Activated naive CD8-positive, alpha-beta T cell treated with anti-CD3 and anti-CD28 coated beads, Interleukin-2, amount 10 ng/mL, durations not matched to agents 7 days and 5 days (primary cell): ENCODE measurements at regions not wholly inside any gene's neighbourhood (a gene's known extent, or its start where the extent isn't known, plus 50 kb on each side); places are given as distances from the start of the nearest gene placed in this dataset.
"Not testable (repeated sequence)": the region's sequence is repeated elsewhere in the genome, so short reads cannot be mapped to it uniquely, and the experiment has no call there.

Experiments
- ATAC-seq: fragments of 150-1000 bp; cut with Tn5 transposase; one replicate; pipeline ENCODE4 v1.10.0; 2021; ENCODE audit warnings: low read depth, moderate library complexity
- POLR2A ChIA-PET: fragments of 350-600 bp; sonication (Branson Sonifier 250); formaldehyde crosslinking; loops from one replicate; lab custom pipeline; 2021; ENCODE audit warnings: antibody characterized with exemption; lab: Charles Lee
- DNase-seq: peaks from one replicate; pipeline ENCODE4 v3.0.0; 2021
- H3K27ac Mint-ChIP-seq: one replicate; pipeline ENCODE4 v1.8.0; 2022; ENCODE audit warnings: mild to moderate bottlenecking, mixed read lengths
- H3K27me3 Mint-ChIP-seq: one replicate; pipeline ENCODE4 v1.8.0; 2022; ENCODE audit warnings: mild to moderate bottlenecking, moderate library complexity, mixed read lengths
- H3K36me3 Mint-ChIP-seq: one replicate; pipeline ENCODE4 v1.8.0; 2021; ENCODE audit warnings: mild to moderate bottlenecking, mixed read lengths
- H3K4me1 Mint-ChIP-seq: one replicate; pipeline ENCODE4 v1.8.0; 2021; ENCODE audit warnings: mixed read lengths
- H3K4me3 Mint-ChIP-seq: one replicate; pipeline ENCODE4 v1.8.0; 2022; ENCODE audit warnings: mild to moderate bottlenecking, moderate library complexity, mixed read lengths
- H3K9me3 Mint-ChIP-seq: one replicate; pipeline ENCODE4 v1.8.0; 2021; ENCODE audit warnings: mixed read lengths

GRCh38 chr21:15199414-15200383, 134.9 kb upstream of the NRIP1 start:
- Mint-ChIP-seq H3K4me3 (no peak overlapping the region), H3K36me3 (no peaks in the 10 kb centered on the region), H3K27me3 (peaks cover 2% of the 10 kb centered on the region), H3K27ac (no peak overlapping the region), H3K9me3 (no peaks in the 10 kb centered on the region), H3K4me1 (no peaks in the 10 kb centered on the region)
- POLR2A ChIA-PET: no interaction called here
- ATAC-seq (no peak), DNase-seq (no peak)

- POLR2A ChIA-PET: no interaction called here
- H3K9me3 Mint-ChIP-seq: no peaks in the 10 kb centered on the region
- no peak overlapping the region for H3K27ac Mint-ChIP-seq
- H3K36me3 Mint-ChIP-seq: no peaks in the 10 kb centered on the region
- H3K4me3 Mint-ChIP-seq: no peak overlapping the region
- peaks cover 5% of the 10 kb centered on the region for H3K27me3 Mint-ChIP-seq
- H3K4me1 Mint-ChIP-seq: no peaks in the 10 kb centered on the region
- ATAC-seq (no peak), DNase-seq (no peak)
Measured at GRCh38 chr21:15203740-15204139, 138.9 kb upstream of the NRIP1 start.

- H3K27ac Mint-ChIP-seq: no peak overlapping the region
- H3K4me3 Mint-ChIP-seq: no peak overlapping the region
- peaks cover 5% of the 10 kb centered on the region for H3K27me3 Mint-ChIP-seq
- DNase-seq: no peak
- no peaks in the 10 kb centered on the region for H3K9me3 Mint-ChIP-seq
- no peaks in the 10 kb centered on the region for H3K4me1 Mint-ChIP-seq
- POLR2A ChIA-PET: no interaction called here
- ATAC-seq: no peak
- H3K36me3 Mint-ChIP-seq: no peaks in the 10 kb centered on the region
Measured at GRCh38 chr21:15204140-15204969, 139.6 kb upstream of the NRIP1 start.

- ATAC-seq (no peak), DNase-seq (no peak)
- no peaks in the 10 kb centered on the region for H3K9me3 Mint-ChIP-seq
- peaks cover 5% of the 10 kb centered on the region for H3K27me3 Mint-ChIP-seq
- H3K36me3 Mint-ChIP-seq: no peaks in the 10 kb centered on the region
- POLR2A ChIA-PET: no interaction called here
- no peaks in the 10 kb centered on the region for H3K4me1 Mint-ChIP-seq
- H3K27ac Mint-ChIP-seq: no peak overlapping the region
- no peak overlapping the region for H3K4me3 Mint-ChIP-seq
Measured at GRCh38 chr21:15204970-15205286, 140.1 kb upstream of the NRIP1 start.

GRCh38 chr21:15206514-15206913, 141.7 kb upstream of the NRIP1 start:
- ATAC-seq (no peak), DNase-seq (no peak)
- Mint-ChIP-seq H3K4me1 (no peaks in the 10 kb centered on the region), H3K4me3 (no peak overlapping the region), H3K9me3 (no peaks in the 10 kb centered on the region), H3K27ac (no peak overlapping the region), H3K36me3 (no peaks in the 10 kb centered on the region), H3K27me3 (peaks cover 5% of the 10 kb centered on the region)
- POLR2A ChIA-PET: no interaction called here

GRCh38 chr21:15207231-15207630, 142.4 kb upstream of the NRIP1 start:
- ATAC-seq: no peak
- Mint-ChIP-seq H3K27me3 (peaks cover 5% of the 10 kb centered on the region), H3K27ac (no peak overlapping the region), H3K4me1 (no peaks in the 10 kb centered on the region), H3K9me3 (no peaks in the 10 kb centered on the region), H3K36me3 (no peaks in the 10 kb centered on the region), H3K4me3 (no peak overlapping the region)
- DNase-seq: no peak
- POLR2A ChIA-PET: no interaction called here

GRCh38 chr21:15207635-15208370, 143.0 kb upstream of the NRIP1 start:
- POLR2A ChIA-PET: no interaction called here
- Mint-ChIP-seq H3K9me3 (no peaks in the 10 kb centered on the region), H3K4me1 (no peaks in the 10 kb centered on the region), H3K27me3 (peaks cover 5% of the 10 kb centered on the region), H3K36me3 (no peaks in the 10 kb centered on the region), H3K4me3 (no peak overlapping the region), H3K27ac (no peak overlapping the region)
- ATAC-seq: no peak
- no peak for DNase-seq

- ATAC-seq: no peak
Measured at GRCh38 chr21:15208786-15209185, 144.0 kb upstream of the NRIP1 start.

GRCh38 chr21:15209224-15209623, 144.4 kb upstream of the NRIP1 start:
- no peak for DNase-seq
- Mint-ChIP-seq H3K4me1 (no peaks in the 10 kb centered on the region), H3K27ac (no peak overlapping the region), H3K36me3 (no peaks in the 10 kb centered on the region), H3K4me3 (no peak overlapping the region), H3K27me3 (peaks cover 5% of the 10 kb centered on the region), H3K9me3 (no peaks in the 10 kb centered on the region)
- no peak for ATAC-seq
- POLR2A ChIA-PET: no interaction called here

More at GRCh38 chr21:15208786-15209185, 144.0 kb upstream of the NRIP1 start:
- POLR2A ChIA-PET: no interaction called here
- no peak overlapping the region for H3K27ac Mint-ChIP-seq
- H3K4me3 Mint-ChIP-seq: no peak overlapping the region
- H3K4me1 Mint-ChIP-seq: no peaks in the 10 kb centered on the region
- H3K27me3 Mint-ChIP-seq: peaks cover 5% of the 10 kb centered on the region
- H3K9me3 Mint-ChIP-seq: no peaks in the 10 kb centered on the region
- DNase-seq: no peak
- H3K36me3 Mint-ChIP-seq: no peaks in the 10 kb centered on the region

- POLR2A ChIA-PET: no interaction called here
- Mint-ChIP-seq H3K27me3 (peaks cover 2% of the 10 kb centered on the region), H3K4me3 (no peak overlapping the region), H3K9me3 (no peaks in the 10 kb centered on the region), H3K36me3 (no peaks in the 10 kb centered on the region), H3K4me1 (no peaks in the 10 kb centered on the region), H3K27ac (no peak overlapping the region)
- no peak for ATAC-seq
- DNase-seq: no peak
Measured at GRCh38 chr21:15210235-15210678, 145.5 kb upstream of the NRIP1 start.

- no peaks in the 10 kb centered on the region for H3K27me3 Mint-ChIP-seq
- ATAC-seq (no peak), DNase-seq (no peak)
- no peak overlapping the region for H3K4me3 Mint-ChIP-seq
- POLR2A ChIA-PET: no interaction called here
- H3K9me3 Mint-ChIP-seq: no peaks in the 10 kb centered on the region
- no peak overlapping the region for H3K27ac Mint-ChIP-seq
- H3K36me3 Mint-ChIP-seq: no peaks in the 10 kb centered on the region
- no peaks in the 10 kb centered on the region for H3K4me1 Mint-ChIP-seq
Measured at GRCh38 chr21:15211491-15212133, 146.8 kb upstream of the NRIP1 start.

- DNase-seq (no peak), ATAC-seq (no peak)
- no peaks in the 10 kb centered on the region for H3K9me3 Mint-ChIP-seq
- no peaks in the 10 kb centered on the region for H3K27me3 Mint-ChIP-seq
- H3K36me3 Mint-ChIP-seq: no peaks in the 10 kb centered on the region
- H3K4me3 Mint-ChIP-seq: no peak overlapping the region
- no peak overlapping the region for H3K27ac Mint-ChIP-seq
- POLR2A ChIA-PET: no interaction called here
- H3K4me1 Mint-ChIP-seq: no peaks in the 10 kb centered on the region
Measured at GRCh38 chr21:15212206-15212605, 147.4 kb upstream of the NRIP1 start.

GRCh38 chr21:15218476-15218875, 153.7 kb upstream of the NRIP1 start:
- H3K27me3 Mint-ChIP-seq, H3K27ac Mint-ChIP-seq, H3K4me3 Mint-ChIP-seq, H3K4me1 Mint-ChIP-seq, DNase-seq, ATAC-seq, H3K9me3 Mint-ChIP-seq, H3K36me3 Mint-ChIP-seq, POLR2A ChIA-PET: not testable (repeated sequence)
